OCI-LY1 (cell line): ENCODE measurements at regions not wholly inside any gene's neighbourhood (a gene's known extent, or its start where the extent isn't known, plus 50 kb on each side); places are given as distances from the start of the nearest gene placed in this dataset.

Source experiments
- H2AFZ ChIP-seq: fragments of 200-600 bp; sonication (generic), shearing (Covaris generic); 2 replicates; pipeline ENCODE4 v1.6.0; 2014; ENCODE audit warnings: antibody characterized with exemption, mild to moderate bottlenecking, low read length
- H3F3A ChIP-seq: fragments of 200-600 bp; sonication (generic), shearing (Covaris generic); 2 replicates; pipeline ENCODE4 v1.6.0; 2014; ENCODE audit warnings: mild to moderate bottlenecking, antibody characterized with exemption, low read length, moderate library complexity; ENCODE audit not compliant: insufficient read depth
- H3K27ac ChIP-seq: fragments of 200-600 bp; sonication (generic); 2 replicates; pipeline ENCODE4 v1.5.1; 2014; ENCODE audit warnings: low read length, mixed run types, mild to moderate bottlenecking, low read depth; ENCODE audit not compliant: poor library complexity, severe bottlenecking
- H3K27me3 ChIP-seq: fragments of 200-600 bp; sonication (generic); 2 replicates; pipeline ENCODE4 v1.6.0; 2014; ENCODE audit warnings: antibody characterized with exemption, mild to moderate bottlenecking, low read length, moderate library complexity; ENCODE audit not compliant: insufficient read depth
- H3K36me3 ChIP-seq: fragments of 200-600 bp; sonication (generic); 2 replicates; pipeline ENCODE4 v1.6.1; 2014; ENCODE audit warnings: mild to moderate bottlenecking, antibody characterized with exemption, low read length, moderate library complexity, mixed read lengths; ENCODE audit not compliant: insufficient read depth
- H3K4me1 ChIP-seq: fragments of 200-600 bp; sonication (generic); 2 replicates; pipeline ENCODE4 v1.5.1; 2014; ENCODE audit warnings: mild to moderate bottlenecking, low read length, moderate library complexity; ENCODE audit not compliant: insufficient read depth, severe bottlenecking
- H3K4me2 ChIP-seq: fragments of 200-600 bp; sonication (generic), shearing (Covaris generic); 2 replicates; pipeline ENCODE4 v1.6.1; 2014; ENCODE audit warnings: low read length
- H3K4me3 ChIP-seq: fragments of 200-600 bp; sonication (generic); 2 replicates; pipeline ENCODE4 v1.5.1; 2014; ENCODE audit warnings: low read length, low read depth, mild to moderate bottlenecking, mixed read lengths; ENCODE audit not compliant: poor library complexity, severe bottlenecking
- H3K79me2 ChIP-seq: fragments of 200-600 bp; shearing (Covaris generic); 2 replicates; pipeline ENCODE4 v1.6.1; 2016; ENCODE audit warnings: mixed run types, low read length, mixed read lengths; ENCODE audit not compliant: insufficient read depth
- H3K9ac ChIP-seq: fragments of 200-600 bp; sonication (generic), shearing (Covaris generic); 2 replicates; pipeline ENCODE4 v1.6.1; 2014; ENCODE audit warnings: mild to moderate bottlenecking, low read length, mixed read lengths
- H3K9me2 ChIP-seq: fragments of 200-600 bp; sonication (generic), shearing (Covaris generic); 2 replicates; pipeline ENCODE4 v1.6.1; 2014; ENCODE audit warnings: low read depth, mild to moderate bottlenecking, low read length, mixed read lengths
- H3K9me3 ChIP-seq: fragments of 200-600 bp; shearing (Covaris generic); 2 replicates; pipeline ENCODE4 v1.6.1; 2014; ENCODE audit warnings: low read length, mixed read lengths
- H4K20me1 ChIP-seq: fragments of 200-600 bp; sonication (generic), shearing (Covaris generic); 2 replicates; pipeline ENCODE4 v1.6.0; 2016; ENCODE audit warnings: mild to moderate bottlenecking, low read length; ENCODE audit not compliant: insufficient read depth
- CTCF ChIP-seq: fragments of 200-600 bp; sonication (generic), shearing (Covaris generic); IDR thresholded peaks from 2 replicates; pipeline ENCODE4 v1.5.1; 2017; ENCODE audit warnings: mild to moderate bottlenecking, antibody characterized with exemption, low read length, moderate library complexity, mixed read lengths
- EZH2 ChIP-seq: fragments of 200-600 bp; sonication (generic), shearing (Covaris generic); IDR thresholded peaks from 2 replicates; pipeline ENCODE4 v1.8.0; 2017; ENCODE audit warnings: borderline replicate concordance, mixed run types, mild to moderate bottlenecking, antibody characterized with exemption, low read length, moderate library complexity, mixed read lengths

DNA sequence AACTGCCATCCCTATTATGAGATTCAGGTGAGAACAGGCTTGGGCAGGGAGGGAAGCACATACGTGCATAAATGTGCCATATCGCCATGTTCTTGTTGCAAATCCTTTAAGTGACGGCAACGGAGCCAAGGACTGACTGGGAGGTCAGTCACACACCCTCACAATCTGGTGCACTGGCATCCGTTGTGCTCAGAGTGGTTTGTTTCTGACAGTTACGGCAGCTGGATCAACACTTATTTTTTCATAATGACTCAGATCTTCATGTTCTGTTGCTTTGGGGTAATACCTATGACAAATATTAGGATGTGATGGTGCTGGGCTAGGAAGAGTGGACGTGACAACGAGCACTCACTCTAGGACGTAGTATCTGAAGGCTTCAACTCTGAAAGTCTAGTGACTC lies 56.2 kb upstream of the PREP start:
- H3K36me3 ChIP-seq: no peaks in the 10 kb centered on the region
- no peaks in the 10 kb centered on the region for H3K9me3 ChIP-seq
- H3K27me3 ChIP-seq: no peaks in the 10 kb centered on the region
- H3K4me1 ChIP-seq: no peaks in the 10 kb centered on the region
- no peaks in the 10 kb centered on the region for H3F3A ChIP-seq
- no peak overlapping the region for H2AFZ ChIP-seq
- TF ChIP-seq EZH2: no peak
- TF ChIP-seq CTCF: no peak
- no peak overlapping the region for H3K27ac ChIP-seq
- H4K20me1 ChIP-seq: no peaks in the 10 kb centered on the region
- no peak overlapping the region for H3K9ac ChIP-seq
- H3K9me2 ChIP-seq: no peaks in the 10 kb centered on the region
- H3K4me3 ChIP-seq: no peak overlapping the region
- no peaks in the 10 kb centered on the region for H3K79me2 ChIP-seq
- H3K4me2 ChIP-seq: no peak overlapping the region

- Histone ChIP-seq H3K9me3 (no peaks in the 10 kb centered on the region), H2AFZ (no peak overlapping the region)
Observed at GRCh38 chr6:105458551-105458950, 55.7 kb upstream of the PREP start.

GRCh38 chr6:105458084-105458483 lies 55.2 kb upstream of the PREP start:
- H2AFZ ChIP-seq: no peak overlapping the region
- no peaks in the 10 kb centered on the region for H3K9me3 ChIP-seq
- peaks cover 4% of the 10 kb centered on the region for H3K4me1 ChIP-seq
- H3F3A ChIP-seq: no peaks in the 10 kb centered on the region
- H3K79me2 ChIP-seq: no peaks in the 10 kb centered on the region
- H3K9ac ChIP-seq: no peak overlapping the region
- no peaks in the 10 kb centered on the region for H3K36me3 ChIP-seq
- H3K4me3 ChIP-seq: no peak overlapping the region
- TF ChIP-seq CTCF: no peak
- no peak for TF ChIP-seq EZH2
- H3K27ac ChIP-seq: no peak overlapping the region
- no peaks in the 10 kb centered on the region for H4K20me1 ChIP-seq
- no peaks in the 10 kb centered on the region for H3K9me2 ChIP-seq
- no peaks in the 10 kb centered on the region for H3K27me3 ChIP-seq
- no peak overlapping the region for H3K4me2 ChIP-seq

More at GRCh38 chr6:105458551-105458950, 55.7 kb upstream of the PREP start:
- Histone ChIP-seq H4K20me1 (no peaks in the 10 kb centered on the region), H3K4me3 (no peak overlapping the region), H3K79me2 (no peaks in the 10 kb centered on the region), H3K9ac (no peak overlapping the region), H3K4me1 (no peaks in the 10 kb centered on the region), H3K4me2 (no peak overlapping the region), H3K27ac (no peak overlapping the region), H3K9me2 (no peaks in the 10 kb centered on the region), H3K27me3 (no peaks in the 10 kb centered on the region), H3F3A (no peaks in the 10 kb centered on the region), H3K36me3 (no peaks in the 10 kb centered on the region)
- TF ChIP-seq EZH2: no peak
- TF ChIP-seq CTCF: no peak
